GM23338 (cell line): ENCODE measurements at regions not wholly inside any gene's neighbourhood (a gene's known extent, or its start where the extent isn't known, plus 50 kb on each side); places are given as distances from the start of the nearest gene placed in this dataset.

Source experiments
- ATAC-seq: fragments of 200-7000 bp; cut with Tn5 transposase; 3 replicates; pipeline ENCODE4 v1.9.1; 2020
- DNase-seq: peaks from one replicate; pipeline ENCODE4 v3.0.0-alpha.2; 2015; ENCODE audit warnings: low spot score
- H2AFZ ChIP-seq: fragments of 200-600 bp; sonication (generic); 2 replicates; pipeline ENCODE4 v1.8.0; 2016; ENCODE audit warnings: antibody characterized with exemption, mild to moderate bottlenecking, moderate library complexity
- H3F3A ChIP-seq: fragments of 200-600 bp; sonication (generic); replicated peaks from 2 replicates; pipeline ENCODE4 v1.8.0; 2017; ENCODE audit warnings: antibody characterized with exemption, mixed run types, low read depth
- H3K27ac ChIP-seq: fragments of 200-600 bp; sonication (generic); 2 replicates; pipeline ENCODE4 v1.6.1; 2016; ENCODE audit warnings: low read depth
- H3K27me3 ChIP-seq: fragments of 200-600 bp; sonication (generic); 2 replicates; pipeline ENCODE4 v1.8.0; 2016; ENCODE audit warnings: mild to moderate bottlenecking, mixed run types, moderate library complexity; ENCODE audit not compliant: insufficient read depth
- H3K36me3 ChIP-seq: fragments of 200-600 bp; sonication (generic); 2 replicates; pipeline ENCODE4 v1.8.0; 2016; ENCODE audit warnings: mild to moderate bottlenecking; ENCODE audit not compliant: insufficient read depth
- H3K4me1 ChIP-seq: fragments of 200-600 bp; sonication (generic); 2 replicates; pipeline ENCODE4 v1.8.0; 2016; ENCODE audit warnings: mild to moderate bottlenecking, moderate library complexity; ENCODE audit not compliant: insufficient read depth
- H3K4me2 ChIP-seq: fragments of 200-600 bp; sonication (generic); 2 replicates; pipeline ENCODE4 v1.7.1; 2017; ENCODE audit warnings: mixed run types
- H3K4me3 ChIP-seq: fragments of 200-600 bp; sonication (generic); 2 replicates; pipeline ENCODE4 v1.6.1; 2016; ENCODE audit warnings: mixed run types
- H3K79me2 ChIP-seq: fragments of 200-600 bp; sonication (generic); replicated peaks from 2 replicates; pipeline ENCODE4 v1.8.0; 2017; ENCODE audit warnings: mild to moderate bottlenecking; ENCODE audit not compliant: insufficient read depth
- H3K9me2 ChIP-seq: fragments of 200-600 bp; sonication (generic); 2 replicates; pipeline ENCODE4 v1.8.0; 2017; ENCODE audit not compliant: insufficient read depth
- H4K20me1 ChIP-seq: fragments of 200-600 bp; sonication (generic); replicated peaks from 2 replicates; pipeline ENCODE4 v1.8.0; 2017; ENCODE audit warnings: mild to moderate bottlenecking; ENCODE audit not compliant: insufficient read depth
- H3K27ac Mint-ChIP-seq: 2 replicates; pipeline ENCODE4 v1.8.0; 2020; ENCODE audit warnings: inconsistent platforms, mild to moderate bottlenecking, moderate library complexity, mixed read lengths
- H3K27me3 Mint-ChIP-seq: 3 replicates; pipeline ENCODE4 v1.8.0; 2022; ENCODE audit warnings: low read depth, mild to moderate bottlenecking, moderate library complexity, mixed read lengths, inconsistent platforms; ENCODE audit not compliant: insufficient read depth, poor library complexity
- H3K36me3 Mint-ChIP-seq: 3 replicates; pipeline ENCODE4 v1.8.0; 2021; ENCODE audit warnings: low read depth, mild to moderate bottlenecking, inconsistent platforms, moderate library complexity, mixed read lengths
- H3K4me1 Mint-ChIP-seq: 3 replicates; pipeline ENCODE4 v1.8.0; 2020; ENCODE audit warnings: mild to moderate bottlenecking, inconsistent platforms, mixed read lengths
- H3K4me3 Mint-ChIP-seq: 3 replicates; pipeline ENCODE4 v1.8.0; 2021; ENCODE audit warnings: moderate library complexity, mild to moderate bottlenecking, inconsistent platforms, mixed read lengths
- H3K9me3 Mint-ChIP-seq: 3 replicates; pipeline ENCODE4 v1.8.0; 2020; ENCODE audit warnings: moderate library complexity, mild to moderate bottlenecking, inconsistent platforms, mixed read lengths
- EZH2phosphoT487 ChIP-seq: fragments of 200-600 bp; sonication (generic); IDR thresholded peaks from one replicate; pipeline ENCODE4 v1.8.1; 2018; ENCODE audit warnings: antibody characterized with exemption; ENCODE audit not compliant: unreplicated experiment
- STAT1 ChIP-seq: IDR thresholded peaks from one replicate; pipeline ENCODE4 v1.6.1; 2016; ENCODE audit warnings: antibody characterized with exemption; ENCODE audit not compliant: unreplicated experiment
- ZNF114 ChIP-seq: fragments of 250-450 bp; sonication (Bioruptor Pico); IDR thresholded peaks from 2 replicates; pipeline ENCODE4 v1.5.0; 2020; ENCODE audit warnings: mild to moderate bottlenecking, moderate library complexity
- TF ChIP-seq, protein P1 (sequence below): fragments of 250-450 bp; sonication (Bioruptor Pico); IDR thresholded peaks from 2 replicates; pipeline ENCODE4 v1.5.0; 2020; ENCODE audit warnings: mild to moderate bottlenecking, moderate library complexity
- TF ChIP-seq, protein P2 (sequence below): IDR thresholded peaks from one replicate; pipeline ENCODE4 v1.6.1; 2018; ENCODE audit warnings: antibody characterized with exemption; ENCODE audit not compliant: unreplicated experiment
- TF ChIP-seq, protein P3 (sequence below), 2 experiments: fragments of 200-600 bp in 1 of 2; sonication (generic) in 1 of 2; conservative IDR thresholded peaks; 2 replicates each; pipeline versions ENCODE4 v1.5.1 to v1.6.1; 2016 to 2017; ENCODE audit warnings: antibody characterized with exemption in 2 of 2, low read depth in 2 of 2, mild to moderate bottlenecking in 2 of 2, moderate library complexity in 1 of 2

DNA sequence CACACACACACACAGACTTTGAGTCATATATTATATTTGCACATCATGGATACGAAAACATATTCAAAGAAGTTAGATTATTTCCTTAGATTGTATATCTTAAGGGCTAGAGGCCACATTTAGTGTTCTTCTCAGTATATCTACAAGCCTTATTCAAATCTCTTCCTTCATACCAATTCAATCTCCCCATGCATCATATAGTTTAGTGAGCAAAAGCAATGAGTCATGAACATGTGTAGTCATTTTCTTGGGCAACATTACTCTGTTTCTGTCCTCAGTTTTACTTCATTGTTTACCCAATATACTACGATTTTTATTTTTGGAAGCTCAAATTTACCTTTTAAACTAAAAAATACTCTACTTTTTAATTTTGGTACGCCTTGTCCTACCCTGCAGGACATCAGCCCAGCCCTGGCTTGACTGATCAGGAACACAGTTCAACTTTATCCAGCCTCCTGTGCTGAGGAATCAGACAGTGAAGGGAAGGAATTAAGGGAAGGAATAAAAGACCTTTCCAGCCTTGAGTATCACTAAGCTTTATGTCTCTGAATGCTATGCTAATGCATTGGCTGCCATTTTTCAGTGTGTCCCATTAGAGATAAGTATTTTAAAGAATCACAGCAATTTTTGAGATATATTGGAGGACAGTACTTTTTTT, 101.7 kb upstream of the FST start:
- H3K27ac Mint-ChIP-seq, result no peak overlapping the region
- TF ChIP-seq, protein P1, sequence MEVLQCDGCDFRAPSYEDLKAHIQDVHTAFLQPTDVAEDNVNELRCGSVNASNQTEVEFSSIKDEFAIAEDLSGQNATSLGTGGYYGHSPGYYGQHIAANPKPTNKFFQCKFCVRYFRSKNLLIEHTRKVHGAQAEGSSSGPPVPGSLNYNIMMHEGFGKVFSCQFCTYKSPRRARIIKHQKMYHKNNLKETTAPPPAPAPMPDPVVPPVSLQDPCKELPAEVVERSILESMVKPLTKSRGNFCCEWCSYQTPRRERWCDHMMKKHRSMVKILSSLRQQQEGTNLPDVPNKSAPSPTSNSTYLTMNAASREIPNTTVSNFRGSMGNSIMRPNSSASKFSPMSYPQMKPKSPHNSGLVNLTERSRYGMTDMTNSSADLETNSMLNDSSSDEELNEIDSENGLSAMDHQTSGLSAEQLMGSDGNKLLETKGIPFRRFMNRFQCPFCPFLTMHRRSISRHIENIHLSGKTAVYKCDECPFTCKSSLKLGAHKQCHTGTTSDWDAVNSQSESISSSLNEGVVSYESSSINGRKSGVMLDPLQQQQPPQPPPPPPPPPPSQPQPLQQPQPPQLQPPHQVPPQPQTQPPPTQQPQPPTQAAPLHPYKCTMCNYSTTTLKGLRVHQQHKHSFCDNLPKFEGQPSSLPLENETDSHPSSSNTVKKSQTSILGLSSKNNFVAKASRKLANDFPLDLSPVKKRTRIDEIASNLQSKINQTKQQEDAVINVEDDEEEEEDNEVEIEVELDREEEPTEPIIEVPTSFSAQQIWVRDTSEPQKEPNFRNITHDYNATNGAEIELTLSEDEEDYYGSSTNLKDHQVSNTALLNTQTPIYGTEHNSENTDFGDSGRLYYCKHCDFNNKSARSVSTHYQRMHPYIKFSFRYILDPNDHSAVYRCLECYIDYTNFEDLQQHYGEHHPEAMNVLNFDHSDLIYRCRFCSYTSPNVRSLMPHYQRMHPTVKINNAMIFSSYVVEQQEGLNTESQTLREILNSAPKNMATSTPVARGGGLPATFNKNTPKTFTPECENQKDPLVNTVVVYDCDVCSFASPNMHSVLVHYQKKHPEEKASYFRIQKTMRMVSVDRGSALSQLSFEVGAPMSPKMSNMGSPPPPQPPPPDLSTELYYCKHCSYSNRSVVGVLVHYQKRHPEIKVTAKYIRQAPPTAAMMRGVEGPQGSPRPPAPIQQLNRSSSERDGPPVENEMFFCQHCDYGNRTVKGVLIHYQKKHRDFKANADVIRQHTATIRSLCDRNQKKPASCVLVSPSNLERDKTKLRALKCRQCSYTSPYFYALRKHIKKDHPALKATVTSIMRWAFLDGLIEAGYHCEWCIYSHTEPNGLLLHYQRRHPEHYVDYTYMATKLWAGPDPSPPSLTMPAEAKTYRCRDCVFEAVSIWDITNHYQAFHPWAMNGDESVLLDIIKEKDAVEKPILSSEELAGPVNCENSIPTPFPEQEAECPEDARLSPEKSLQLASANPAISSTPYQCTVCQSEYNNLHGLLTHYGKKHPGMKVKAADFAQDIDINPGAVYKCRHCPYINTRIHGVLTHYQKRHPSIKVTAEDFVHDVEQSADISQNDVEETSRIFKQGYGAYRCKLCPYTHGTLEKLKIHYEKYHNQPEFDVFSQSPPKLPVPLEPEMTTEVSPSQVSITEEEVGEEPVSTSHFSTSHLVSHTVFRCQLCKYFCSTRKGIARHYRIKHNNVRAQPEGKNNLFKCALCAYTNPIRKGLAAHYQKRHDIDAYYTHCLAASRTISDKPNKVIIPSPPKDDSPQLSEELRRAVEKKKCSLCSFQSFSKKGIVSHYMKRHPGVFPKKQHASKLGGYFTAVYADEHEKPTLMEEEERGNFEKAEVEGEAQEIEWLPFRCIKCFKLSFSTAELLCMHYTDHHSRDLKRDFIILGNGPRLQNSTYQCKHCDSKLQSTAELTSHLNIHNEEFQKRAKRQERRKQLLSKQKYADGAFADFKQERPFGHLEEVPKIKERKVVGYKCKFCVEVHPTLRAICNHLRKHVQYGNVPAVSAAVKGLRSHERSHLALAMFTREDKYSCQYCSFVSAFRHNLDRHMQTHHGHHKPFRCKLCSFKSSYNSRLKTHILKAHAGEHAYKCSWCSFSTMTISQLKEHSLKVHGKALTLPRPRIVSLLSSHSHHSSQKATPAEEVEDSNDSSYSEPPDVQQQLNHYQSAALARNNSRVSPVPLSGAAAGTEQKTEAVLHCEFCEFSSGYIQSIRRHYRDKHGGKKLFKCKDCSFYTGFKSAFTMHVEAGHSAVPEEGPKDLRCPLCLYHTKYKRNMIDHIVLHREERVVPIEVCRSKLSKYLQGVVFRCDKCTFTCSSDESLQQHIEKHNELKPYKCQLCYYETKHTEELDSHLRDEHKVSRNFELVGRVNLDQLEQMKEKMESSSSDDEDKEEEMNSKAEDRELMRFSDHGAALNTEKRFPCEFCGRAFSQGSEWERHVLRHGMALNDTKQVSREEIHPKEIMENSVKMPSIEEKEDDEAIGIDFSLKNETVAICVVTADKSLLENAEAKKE, result no peak
- TF ChIP-seq EZH2phosphoT487 (no peak), STAT1 (no peak), ZNF114 (no peak)
- TF ChIP-seq, protein P2, sequence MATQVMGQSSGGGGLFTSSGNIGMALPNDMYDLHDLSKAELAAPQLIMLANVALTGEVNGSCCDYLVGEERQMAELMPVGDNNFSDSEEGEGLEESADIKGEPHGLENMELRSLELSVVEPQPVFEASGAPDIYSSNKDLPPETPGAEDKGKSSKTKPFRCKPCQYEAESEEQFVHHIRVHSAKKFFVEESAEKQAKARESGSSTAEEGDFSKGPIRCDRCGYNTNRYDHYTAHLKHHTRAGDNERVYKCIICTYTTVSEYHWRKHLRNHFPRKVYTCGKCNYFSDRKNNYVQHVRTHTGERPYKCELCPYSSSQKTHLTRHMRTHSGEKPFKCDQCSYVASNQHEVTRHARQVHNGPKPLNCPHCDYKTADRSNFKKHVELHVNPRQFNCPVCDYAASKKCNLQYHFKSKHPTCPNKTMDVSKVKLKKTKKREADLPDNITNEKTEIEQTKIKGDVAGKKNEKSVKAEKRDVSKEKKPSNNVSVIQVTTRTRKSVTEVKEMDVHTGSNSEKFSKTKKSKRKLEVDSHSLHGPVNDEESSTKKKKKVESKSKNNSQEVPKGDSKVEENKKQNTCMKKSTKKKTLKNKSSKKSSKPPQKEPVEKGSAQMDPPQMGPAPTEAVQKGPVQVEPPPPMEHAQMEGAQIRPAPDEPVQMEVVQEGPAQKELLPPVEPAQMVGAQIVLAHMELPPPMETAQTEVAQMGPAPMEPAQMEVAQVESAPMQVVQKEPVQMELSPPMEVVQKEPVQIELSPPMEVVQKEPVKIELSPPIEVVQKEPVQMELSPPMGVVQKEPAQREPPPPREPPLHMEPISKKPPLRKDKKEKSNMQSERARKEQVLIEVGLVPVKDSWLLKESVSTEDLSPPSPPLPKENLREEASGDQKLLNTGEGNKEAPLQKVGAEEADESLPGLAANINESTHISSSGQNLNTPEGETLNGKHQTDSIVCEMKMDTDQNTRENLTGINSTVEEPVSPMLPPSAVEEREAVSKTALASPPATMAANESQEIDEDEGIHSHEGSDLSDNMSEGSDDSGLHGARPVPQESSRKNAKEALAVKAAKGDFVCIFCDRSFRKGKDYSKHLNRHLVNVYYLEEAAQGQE, result no peak
- TF ChIP-seq, protein P3, sequence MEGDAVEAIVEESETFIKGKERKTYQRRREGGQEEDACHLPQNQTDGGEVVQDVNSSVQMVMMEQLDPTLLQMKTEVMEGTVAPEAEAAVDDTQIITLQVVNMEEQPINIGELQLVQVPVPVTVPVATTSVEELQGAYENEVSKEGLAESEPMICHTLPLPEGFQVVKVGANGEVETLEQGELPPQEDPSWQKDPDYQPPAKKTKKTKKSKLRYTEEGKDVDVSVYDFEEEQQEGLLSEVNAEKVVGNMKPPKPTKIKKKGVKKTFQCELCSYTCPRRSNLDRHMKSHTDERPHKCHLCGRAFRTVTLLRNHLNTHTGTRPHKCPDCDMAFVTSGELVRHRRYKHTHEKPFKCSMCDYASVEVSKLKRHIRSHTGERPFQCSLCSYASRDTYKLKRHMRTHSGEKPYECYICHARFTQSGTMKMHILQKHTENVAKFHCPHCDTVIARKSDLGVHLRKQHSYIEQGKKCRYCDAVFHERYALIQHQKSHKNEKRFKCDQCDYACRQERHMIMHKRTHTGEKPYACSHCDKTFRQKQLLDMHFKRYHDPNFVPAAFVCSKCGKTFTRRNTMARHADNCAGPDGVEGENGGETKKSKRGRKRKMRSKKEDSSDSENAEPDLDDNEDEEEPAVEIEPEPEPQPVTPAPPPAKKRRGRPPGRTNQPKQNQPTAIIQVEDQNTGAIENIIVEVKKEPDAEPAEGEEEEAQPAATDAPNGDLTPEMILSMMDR (conservative IDR thresholded peaks at IDR 0.05; ENCODE audit: low read depth in 2 of 2), result no peak
- H3K79me2 ChIP-seq, result no peaks in the 10 kb centered on the region
- no peaks in the 10 kb centered on the region for H3K9me3 Mint-ChIP-seq
- no peaks in the 10 kb centered on the region for H3K27me3 ChIP-seq
- H3K9me2 ChIP-seq, result no peaks in the 10 kb centered on the region
- peaks cover 14% of the 10 kb centered on the region for H3K4me1 Mint-ChIP-seq
- no peaks in the 10 kb centered on the region for H3K36me3 Mint-ChIP-seq
- no peak overlapping the region for H3K4me2 ChIP-seq
- H3K27me3 Mint-ChIP-seq, result no peaks in the 10 kb centered on the region
- H3F3A ChIP-seq, result no peaks in the 10 kb centered on the region
- no peaks in the 10 kb centered on the region for H3K36me3 ChIP-seq
- no peaks in the 10 kb centered on the region for H4K20me1 ChIP-seq
- no peak overlapping the region for H3K4me3 Mint-ChIP-seq
- H3K27ac ChIP-seq, result no peak overlapping the region
- no peak overlapping the region for H3K4me3 ChIP-seq
- no peak overlapping the region for H2AFZ ChIP-seq
- H3K4me1 ChIP-seq, result peaks cover 7% of the 10 kb centered on the region; the same call in 1 of the 2 replicates
- no peak for DNase-seq
- ATAC-seq, result no peak
